ENCODE measurements at regions not wholly inside any gene's neighbourhood (a gene's known extent, or its start where the extent isn't known, plus 50 kb on each side); places are given as distances from the start of the nearest gene placed in this dataset.

GRCh38 chr14:86015511-86015910 is 485.6 kb downstream of the FLRT2 start:
- Histone ChIP-seq H3K27me3 (ENCODE audit: control insufficient read depth in 2 of 2, insufficient read depth in 2 of 2, low read length in 2 of 2) (no peaks in the 10 kb centered on the region), H3K4me2 (ENCODE audit: insufficient read depth, low read length) (no peak overlapping the region), H4K20me1 (replicated peaks; ENCODE audit: control insufficient read depth, extremely low read depth, insufficient read depth, low read length) (no peaks in the 10 kb centered on the region), H3K36me3 (ENCODE audit: control insufficient read depth in 2 of 2, extremely low read depth in 1 of 2, insufficient read depth in 2 of 2, low read length in 2 of 2) (no peaks in the 10 kb centered on the region), H3K9ac (replicated peaks; ENCODE audit: extremely low read depth, insufficient read depth, low read length) (no peak overlapping the region), H3K4me1 (ENCODE audit: control insufficient read depth, extremely low read depth, insufficient read depth, low read length) (no peaks in the 10 kb centered on the region), H2AFZ (ENCODE audit: low read depth, low read length) (no peak overlapping the region), H3K9me3 (replicated peaks; ENCODE audit: control insufficient read depth, insufficient read depth, low read length) (no peaks in the 10 kb centered on the region), H3K4me3 (replicated peaks in 1 of 3; ENCODE audit: insufficient read depth in 1 of 3, low read depth in 1 of 3, low read length in 3 of 3) (no peak overlapping the region), H3K27ac (ENCODE audit: insufficient read depth, low read depth, low read length) (no peak overlapping the region), H3K79me2 (ENCODE audit: control insufficient read depth, insufficient read depth, low read length) (no peaks in the 10 kb centered on the region), H3K9me1 (replicated peaks; ENCODE audit: control insufficient read depth, extremely low read depth, insufficient read depth, low read length) (no peaks in the 10 kb centered on the region)
- BruUV-seq (replicated peaks): no TSS peak
- ChIA-PET POLR2A (no interaction called here), CTCF (no interaction called here)
- DNase-seq (ENCODE audit: low read depth, low spot score) (no peak), FAIRE-seq (no peak)
- TF ChIP-seq JUN (IDR thresholded peaks at IDR 0.05; ENCODE audit: borderline replicate concordance, insufficient read depth, insufficient read length, low read depth) (no peak), EZH2 (IDR thresholded peaks at IDR 0.05; ENCODE audit: borderline replicate concordance, low read depth, low read length, severe bottlenecking) (no peak), POLR2AphosphoS5 (IDR thresholded peaks at IDR 0.05; ENCODE audit: insufficient read depth, low read depth, low read length) (no peak), FOS (IDR thresholded peaks at IDR 0.05; ENCODE audit: borderline replicate concordance, insufficient read depth, low read length) (no peak), MYC (IDR thresholded peaks at IDR 0.05; ENCODE audit: low read depth, low read length) (no peak), GATA2 (IDR thresholded peaks at IDR 0.05; ENCODE audit: insufficient read depth, insufficient read length, low read depth, low read length) (no peak), POLR2A (IDR thresholded peaks at IDR 0.05; ENCODE audit: low read depth, low read length) (no peak), MAX (IDR thresholded peaks at IDR 0.05; ENCODE audit: insufficient read depth, insufficient read length) (no peak)
- TF ChIP-seq, protein P1, sequence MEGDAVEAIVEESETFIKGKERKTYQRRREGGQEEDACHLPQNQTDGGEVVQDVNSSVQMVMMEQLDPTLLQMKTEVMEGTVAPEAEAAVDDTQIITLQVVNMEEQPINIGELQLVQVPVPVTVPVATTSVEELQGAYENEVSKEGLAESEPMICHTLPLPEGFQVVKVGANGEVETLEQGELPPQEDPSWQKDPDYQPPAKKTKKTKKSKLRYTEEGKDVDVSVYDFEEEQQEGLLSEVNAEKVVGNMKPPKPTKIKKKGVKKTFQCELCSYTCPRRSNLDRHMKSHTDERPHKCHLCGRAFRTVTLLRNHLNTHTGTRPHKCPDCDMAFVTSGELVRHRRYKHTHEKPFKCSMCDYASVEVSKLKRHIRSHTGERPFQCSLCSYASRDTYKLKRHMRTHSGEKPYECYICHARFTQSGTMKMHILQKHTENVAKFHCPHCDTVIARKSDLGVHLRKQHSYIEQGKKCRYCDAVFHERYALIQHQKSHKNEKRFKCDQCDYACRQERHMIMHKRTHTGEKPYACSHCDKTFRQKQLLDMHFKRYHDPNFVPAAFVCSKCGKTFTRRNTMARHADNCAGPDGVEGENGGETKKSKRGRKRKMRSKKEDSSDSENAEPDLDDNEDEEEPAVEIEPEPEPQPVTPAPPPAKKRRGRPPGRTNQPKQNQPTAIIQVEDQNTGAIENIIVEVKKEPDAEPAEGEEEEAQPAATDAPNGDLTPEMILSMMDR (IDR thresholded peaks at IDR 0.05; ENCODE audit: extremely low read depth in 1 of 2, insufficient read depth in 1 of 2, low read depth in 1 of 2, low read length in 2 of 2): no peak
- intact Hi-C loops (cut with micrococcal nuclease): no loop called here
- dilution Hi-C loops (cut with MboI; ENCODE audit: extremely low pct_ligation_motif_present, low sequenced_read_pairs): no loop called here
